ENCODE measurements at regions not wholly inside any gene's neighbourhood (a gene's known extent, or its start where the extent isn't known, plus 50 kb on each side); places are given as distances from the start of the nearest gene placed in this dataset.
A peak's percentile ranks its signal among the peaks of the same experiment; 100 is the strongest.
"Not testable (repeated sequence)": the region's sequence is repeated elsewhere in the genome, so short reads cannot be mapped to it uniquely, and the experiment has no call there.

DNA sequence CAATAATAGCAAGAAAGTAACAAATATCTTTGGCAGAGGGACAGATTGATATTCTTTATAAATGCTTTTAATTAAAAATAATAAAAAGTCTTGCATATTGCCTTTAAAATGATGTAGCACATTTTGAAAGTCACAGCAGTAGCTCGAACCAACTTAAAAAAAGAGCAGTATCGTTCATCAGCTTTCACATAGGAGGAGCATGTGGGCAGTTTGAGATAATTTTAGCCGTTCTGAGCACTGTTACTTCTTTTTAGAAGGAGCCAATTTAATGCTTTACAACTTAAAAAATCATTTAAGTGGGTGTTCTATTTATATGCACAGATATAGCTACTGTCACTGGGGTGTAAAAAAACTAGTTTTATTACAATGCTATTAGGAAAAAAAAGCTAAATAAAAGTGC lies 622.7 kb upstream of the GBE1 start:
- no CpG with 5 or more reads among the region's 3 CpGs for WGBS (ENCODE audit: insufficient coverage)
- Histone ChIP-seq H3K9me3 (ENCODE audit: control insufficient read depth, insufficient read depth, low read length) (no peaks in the 10 kb centered on the region), H3K4me3 (ENCODE audit: low read depth, low read length) (no peak overlapping the region), H3K27ac (ENCODE audit: low read depth, low read length) (no peak overlapping the region), H3K4me1 (ENCODE audit: control insufficient read depth, insufficient read depth, low read length) (no peaks in the 10 kb centered on the region), H3K27me3 (ENCODE audit: control insufficient read depth, insufficient read depth, low read length) (no peaks in the 10 kb centered on the region), H3K36me3 (ENCODE audit: control insufficient read depth, insufficient read depth, low read length) (no peaks in the 10 kb centered on the region)
- no peak for DNase-seq (ENCODE audit: low read depth in 4 of 6, low spot score in 6 of 6)

DNA sequence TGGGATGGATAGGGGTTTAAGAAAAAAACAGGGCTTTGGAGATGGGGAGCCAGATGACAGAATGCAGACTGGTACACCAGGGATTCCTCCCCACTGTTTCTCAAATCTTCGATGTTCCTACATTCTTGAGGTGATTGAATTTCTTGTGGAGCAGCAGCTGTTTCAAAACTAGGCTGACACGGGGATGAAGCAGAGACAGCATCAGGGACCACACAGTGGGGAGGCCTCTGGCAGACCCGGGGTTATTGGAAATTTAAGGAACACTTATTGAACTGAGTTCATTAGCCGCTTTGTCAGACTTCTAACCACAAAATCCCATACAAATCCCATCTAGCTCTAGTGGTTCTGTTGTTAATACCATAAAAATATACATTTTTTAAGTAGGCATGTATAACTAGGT lies 621.4 kb upstream of the GBE1 start:
- H3K36me3 ChIP-seq (ENCODE audit: control insufficient read depth, insufficient read depth, low read length): no peaks in the 10 kb centered on the region
- H3K9me3 ChIP-seq (ENCODE audit: control insufficient read depth, insufficient read depth, low read length): no peaks in the 10 kb centered on the region
- H3K27ac ChIP-seq (ENCODE audit: low read depth, low read length): no peak overlapping the region
- H3K4me1 ChIP-seq (ENCODE audit: control insufficient read depth, insufficient read depth, low read length): no peaks in the 10 kb centered on the region
- no CpG with 5 or more reads among the region's 4 CpGs for WGBS (ENCODE audit: insufficient coverage)
- H3K27me3 ChIP-seq (ENCODE audit: control insufficient read depth, insufficient read depth, low read length): no peaks in the 10 kb centered on the region
- peak in 1 of 6 donors; percentile 25 for DNase-seq (ENCODE audit: low read depth in 4 of 6, low spot score in 6 of 6)
- no peak overlapping the region for H3K4me3 ChIP-seq (ENCODE audit: low read depth, low read length)

DNA sequence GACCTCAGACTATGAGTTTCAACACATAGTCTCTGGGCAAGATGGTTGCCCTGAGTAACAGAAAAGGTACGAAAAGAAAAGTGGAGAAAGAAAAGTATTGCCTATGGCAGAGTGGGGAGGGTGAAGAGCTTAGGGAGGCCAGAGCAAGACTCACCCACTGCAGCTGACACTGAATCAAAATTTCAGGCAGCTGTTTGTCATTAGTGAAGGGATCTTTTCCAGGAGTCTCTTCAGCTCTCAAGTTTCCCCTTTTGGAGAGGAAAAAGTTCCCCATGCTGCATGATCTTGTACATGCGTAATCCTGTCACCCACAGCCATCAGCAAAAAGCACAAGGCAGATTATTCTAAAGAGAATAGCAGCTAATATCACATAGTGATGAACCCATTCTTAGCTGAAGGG lies 616.9 kb upstream of the GBE1 start:
- H3K4me1 ChIP-seq (ENCODE audit: control insufficient read depth, insufficient read depth, low read length): no peaks in the 10 kb centered on the region
- no peak for DNase-seq (ENCODE audit: low read depth in 4 of 6, low spot score in 6 of 6)
- no peaks in the 10 kb centered on the region for H3K27me3 ChIP-seq (ENCODE audit: control insufficient read depth, insufficient read depth, low read length)
- no peak overlapping the region for H3K4me3 ChIP-seq (ENCODE audit: low read depth, low read length)
- H3K9me3 ChIP-seq (ENCODE audit: control insufficient read depth, insufficient read depth, low read length): peaks cover 3% of the 10 kb centered on the region
- no peaks in the 10 kb centered on the region for H3K36me3 ChIP-seq (ENCODE audit: control insufficient read depth, insufficient read depth, low read length)
- no CpG with 5 or more reads among the region's 2 CpGs for WGBS (ENCODE audit: insufficient coverage)
- no peak overlapping the region for H3K27ac ChIP-seq (ENCODE audit: low read depth, low read length)

DNA sequence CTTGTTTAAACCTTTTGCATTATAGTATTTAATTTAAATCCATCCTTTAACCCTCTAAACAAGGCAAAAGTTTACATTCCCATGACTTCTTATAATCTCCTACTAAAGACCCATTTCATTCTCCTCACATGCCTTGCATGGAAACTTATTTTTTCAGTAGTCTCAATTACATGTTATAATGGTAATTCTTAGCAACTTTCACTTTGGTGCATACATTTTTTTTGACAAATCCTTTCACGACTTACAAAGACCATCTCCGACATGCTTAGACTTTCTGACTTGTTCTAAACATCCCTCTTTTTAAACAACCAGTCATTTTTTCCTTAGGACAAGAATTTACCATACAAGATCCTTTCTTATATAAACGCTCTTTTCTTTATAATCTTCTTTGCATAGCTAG lies 615.4 kb upstream of the GBE1 start:
- no peaks in the 10 kb centered on the region for H3K36me3 ChIP-seq (ENCODE audit: control insufficient read depth, insufficient read depth, low read length)
- peaks cover 3% of the 10 kb centered on the region for H3K9me3 ChIP-seq (ENCODE audit: control insufficient read depth, insufficient read depth, low read length)
- DNase-seq (ENCODE audit: low read depth in 4 of 6, low spot score in 6 of 6): no peak
- no CpG with 5 or more reads among the region's 3 CpGs for WGBS (ENCODE audit: insufficient coverage)
- H3K4me1 ChIP-seq (ENCODE audit: control insufficient read depth, insufficient read depth, low read length): no peaks in the 10 kb centered on the region
- H3K27ac ChIP-seq (ENCODE audit: low read depth, low read length): no peak overlapping the region
- no peak overlapping the region for H3K4me3 ChIP-seq (ENCODE audit: low read depth, low read length)
- no peaks in the 10 kb centered on the region for H3K27me3 ChIP-seq (ENCODE audit: control insufficient read depth, insufficient read depth, low read length)

DNA sequence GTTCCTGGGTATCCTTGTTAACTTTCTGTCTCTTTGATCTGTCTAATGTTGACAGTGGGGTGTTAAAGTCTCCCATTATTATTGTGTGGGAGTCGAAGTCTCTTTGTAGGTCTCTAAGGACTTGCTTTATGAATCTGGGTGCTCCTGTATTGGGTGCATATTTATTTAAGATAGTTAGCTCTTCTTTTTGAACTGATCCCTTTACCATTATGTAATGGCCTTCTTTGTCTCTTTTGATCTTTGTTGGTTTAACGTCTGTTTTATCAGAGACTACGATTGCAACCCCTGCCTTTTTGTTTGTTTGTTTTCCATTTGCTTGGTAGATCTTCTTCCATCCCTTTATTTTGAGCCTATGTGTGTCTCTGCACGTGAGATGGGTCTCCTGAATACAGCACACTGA lies 612.4 kb upstream of the GBE1 start:
- H3K36me3 ChIP-seq (ENCODE audit: control insufficient read depth, insufficient read depth, low read length); H3K9me3 ChIP-seq (ENCODE audit: control insufficient read depth, insufficient read depth, low read length); H3K4me3 ChIP-seq (ENCODE audit: low read depth, low read length); H3K27me3 ChIP-seq (ENCODE audit: control insufficient read depth, insufficient read depth, low read length); H3K27ac ChIP-seq (ENCODE audit: low read depth, low read length); H3K4me1 ChIP-seq (ENCODE audit: control insufficient read depth, insufficient read depth, low read length); DNase-seq (ENCODE audit: low read depth in 4 of 6, low spot score in 6 of 6): not testable (repeated sequence)
- WGBS (ENCODE audit: insufficient coverage): no CpG with 5 or more reads among the region's 4 CpGs

DNA sequence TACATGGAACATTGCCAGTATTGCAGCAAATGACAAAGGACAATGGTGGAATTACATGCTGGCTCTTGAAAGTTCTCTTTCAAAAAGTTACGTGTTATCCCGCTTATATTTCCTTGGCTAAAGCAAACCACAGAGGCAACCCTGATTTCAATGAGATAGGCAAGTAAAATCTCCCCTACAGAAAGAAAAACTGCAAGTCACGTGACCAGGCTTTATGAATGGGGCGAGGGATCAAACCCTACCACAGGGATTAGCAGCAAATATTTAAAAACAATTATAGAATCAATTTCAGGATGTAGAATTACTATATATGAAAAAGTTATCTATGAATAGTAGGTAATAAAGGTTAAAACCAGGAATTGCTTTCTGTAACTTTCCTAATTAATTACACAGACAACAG lies 603.4 kb upstream of the GBE1 start:
- Histone ChIP-seq H3K9me3 (ENCODE audit: control insufficient read depth, insufficient read depth, low read length) (no peaks in the 10 kb centered on the region), H3K27ac (ENCODE audit: low read depth, low read length) (no peak overlapping the region), H3K4me1 (ENCODE audit: control insufficient read depth, insufficient read depth, low read length) (no peaks in the 10 kb centered on the region), H3K36me3 (ENCODE audit: control insufficient read depth, insufficient read depth, low read length) (no peaks in the 10 kb centered on the region), H3K27me3 (ENCODE audit: control insufficient read depth, insufficient read depth, low read length) (no peaks in the 10 kb centered on the region), H3K4me3 (ENCODE audit: low read depth, low read length) (no peak overlapping the region)
- DNase-seq (ENCODE audit: low read depth in 4 of 6, low spot score in 6 of 6): no peak
- WGBS (ENCODE audit: insufficient coverage): no CpG with 5 or more reads among the region's 4 CpGs

DNA sequence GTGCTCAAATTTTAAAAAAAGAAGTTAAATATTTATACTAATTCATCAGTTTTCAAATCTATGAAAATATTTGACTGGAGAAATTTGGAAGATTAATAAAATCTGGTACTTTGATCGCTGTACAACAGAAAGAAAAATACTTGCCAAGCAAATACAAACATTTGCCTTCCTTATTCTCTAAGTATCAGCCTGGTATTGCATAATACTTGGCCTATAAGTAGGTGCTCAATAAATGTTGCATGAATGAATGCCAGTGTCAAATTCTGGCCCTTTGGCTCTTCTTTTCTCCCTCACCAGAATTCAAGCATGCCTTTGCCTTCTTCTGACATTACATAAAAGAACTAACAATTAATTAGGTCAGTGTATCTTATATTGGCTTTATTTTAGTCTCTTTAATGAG lies 601.7 kb upstream of the GBE1 start:
- Histone ChIP-seq H3K4me1 (ENCODE audit: control insufficient read depth, insufficient read depth, low read length) (no peaks in the 10 kb centered on the region), H3K27ac (ENCODE audit: low read depth, low read length) (no peak overlapping the region), H3K36me3 (ENCODE audit: control insufficient read depth, insufficient read depth, low read length) (no peaks in the 10 kb centered on the region), H3K4me3 (ENCODE audit: low read depth, low read length) (no peak overlapping the region), H3K27me3 (ENCODE audit: control insufficient read depth, insufficient read depth, low read length) (no peaks in the 10 kb centered on the region), H3K9me3 (ENCODE audit: control insufficient read depth, insufficient read depth, low read length) (no peaks in the 10 kb centered on the region)
- DNase-seq (ENCODE audit: low read depth in 4 of 6, low spot score in 6 of 6): no peak
- WGBS (ENCODE audit: insufficient coverage): no CpG with 5 or more reads among the region's 1 CpG

DNA sequence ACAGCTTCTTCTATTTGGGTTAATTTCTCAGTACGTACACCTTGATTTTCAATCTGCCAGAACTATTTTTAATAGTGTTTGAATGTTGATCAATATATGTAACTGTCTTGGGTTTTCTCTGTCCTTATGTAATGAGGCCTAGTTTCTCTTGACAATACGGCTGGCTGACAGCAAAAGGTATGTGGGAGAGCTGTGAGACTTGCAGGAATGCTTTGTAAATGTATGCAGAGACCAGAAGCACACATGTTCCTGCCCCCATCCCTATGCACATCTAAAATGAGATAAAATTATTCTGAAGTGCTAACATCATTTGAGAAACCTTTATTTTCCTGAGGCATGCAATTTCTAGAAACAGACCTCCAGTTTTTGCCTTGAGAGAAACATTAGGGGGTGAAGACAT lies 593.8 kb upstream of the GBE1 start:
- no peak overlapping the region for H3K4me3 ChIP-seq (ENCODE audit: low read depth, low read length)
- no peaks in the 10 kb centered on the region for H3K36me3 ChIP-seq (ENCODE audit: control insufficient read depth, insufficient read depth, low read length)
- H3K4me1 ChIP-seq (ENCODE audit: control insufficient read depth, insufficient read depth, low read length): no peaks in the 10 kb centered on the region
- no peaks in the 10 kb centered on the region for H3K27me3 ChIP-seq (ENCODE audit: control insufficient read depth, insufficient read depth, low read length)
- H3K9me3 ChIP-seq (ENCODE audit: control insufficient read depth, insufficient read depth, low read length): no peaks in the 10 kb centered on the region
- WGBS (ENCODE audit: insufficient coverage): no CpG with 5 or more reads among the region's 2 CpGs
- no peak overlapping the region for H3K27ac ChIP-seq (ENCODE audit: low read depth, low read length)
- DNase-seq (ENCODE audit: low read depth in 4 of 6, low spot score in 6 of 6): no peak

DNA sequence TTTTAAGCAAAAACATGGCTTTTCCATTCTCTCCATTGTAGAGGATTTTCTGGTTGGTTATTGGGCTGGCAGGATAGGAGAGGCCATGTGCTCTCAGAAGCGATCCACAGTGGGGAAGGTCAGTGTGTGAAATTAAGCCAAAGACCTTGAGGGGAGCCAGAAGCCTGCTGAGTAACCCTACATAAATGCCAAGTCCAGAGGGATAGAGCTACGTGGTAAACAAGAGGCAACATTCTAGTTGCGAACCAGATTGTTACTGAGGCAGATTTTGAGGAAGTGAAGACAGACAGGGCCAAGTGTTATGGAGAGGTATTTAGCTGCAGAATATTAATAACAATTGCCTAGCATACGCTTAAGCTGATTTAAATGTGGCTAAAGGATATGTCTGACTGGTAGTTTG lies 592.8 kb upstream of the GBE1 start:
- H3K4me3 ChIP-seq (ENCODE audit: low read depth, low read length): no peak overlapping the region
- no peaks in the 10 kb centered on the region for H3K9me3 ChIP-seq (ENCODE audit: control insufficient read depth, insufficient read depth, low read length)
- H3K27ac ChIP-seq (ENCODE audit: low read depth, low read length): no peak overlapping the region
- DNase-seq (ENCODE audit: low read depth in 4 of 6, low spot score in 6 of 6): peak in 1 of 6 donors; percentile 58
- no peaks in the 10 kb centered on the region for H3K4me1 ChIP-seq (ENCODE audit: control insufficient read depth, insufficient read depth, low read length)
- H3K27me3 ChIP-seq (ENCODE audit: control insufficient read depth, insufficient read depth, low read length): no peaks in the 10 kb centered on the region
- WGBS (ENCODE audit: insufficient coverage): 56% methylated on average over 4 of the region's 4 CpGs
- no peaks in the 10 kb centered on the region for H3K36me3 ChIP-seq (ENCODE audit: control insufficient read depth, insufficient read depth, low read length)

DNA sequence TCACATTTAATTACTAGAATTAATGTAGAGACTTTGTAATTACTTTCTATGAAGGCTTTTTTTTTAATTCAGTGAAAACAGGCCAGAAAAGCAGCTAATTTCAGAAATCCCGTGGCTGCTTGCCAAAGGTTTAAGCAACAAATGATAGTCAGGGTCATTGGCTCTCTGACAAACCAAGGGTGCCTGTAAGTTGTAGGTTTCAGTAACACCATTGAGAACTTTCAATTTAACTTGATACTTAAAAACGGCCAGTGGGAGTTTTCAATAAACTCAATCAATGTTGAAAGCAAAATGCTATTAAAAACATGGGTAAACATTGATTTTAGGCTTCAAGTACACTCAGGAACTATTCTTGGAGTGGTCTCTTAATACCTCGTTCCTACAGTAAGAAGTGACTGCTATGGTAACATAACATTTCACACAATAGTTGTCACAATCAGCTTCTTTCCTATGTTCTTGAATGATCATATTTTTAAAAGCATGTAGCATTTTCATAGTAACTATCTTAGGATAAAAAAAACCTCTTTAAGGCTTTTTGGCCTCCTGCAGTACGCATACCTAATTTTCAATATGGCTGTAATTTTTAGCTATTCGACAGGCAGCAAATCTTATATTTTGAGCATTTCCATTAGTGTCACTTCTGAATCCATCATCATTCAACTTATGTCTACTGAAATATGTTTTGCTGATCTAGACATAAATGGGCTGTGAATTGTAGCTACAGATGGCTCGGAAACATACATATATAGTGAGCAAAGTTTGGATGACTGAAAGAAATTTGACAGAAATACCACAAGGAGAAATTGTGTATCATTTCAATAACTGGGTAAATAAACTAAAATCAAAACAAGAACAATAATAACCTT lies 592.1 kb upstream of the GBE1 start:
- no peaks in the 10 kb centered on the region for H3K36me3 ChIP-seq (ENCODE audit: control insufficient read depth, insufficient read depth, low read length)
- H3K4me1 ChIP-seq (ENCODE audit: control insufficient read depth, insufficient read depth, low read length): no peaks in the 10 kb centered on the region
- peak in 1 of 6 donors; percentile 66 for DNase-seq (ENCODE audit: low read depth in 4 of 6, low spot score in 6 of 6)
- H3K4me3 ChIP-seq (ENCODE audit: low read depth, low read length): no peak overlapping the region
- H3K9me3 ChIP-seq (ENCODE audit: control insufficient read depth, insufficient read depth, low read length): no peaks in the 10 kb centered on the region
- no CpG with 5 or more reads among the region's 6 CpGs for WGBS (ENCODE audit: insufficient coverage)
- no peaks in the 10 kb centered on the region for H3K27me3 ChIP-seq (ENCODE audit: control insufficient read depth, insufficient read depth, low read length)
- no peak overlapping the region for H3K27ac ChIP-seq (ENCODE audit: low read depth, low read length)
